ENCODE measurements at regions not wholly inside any gene's neighbourhood (a gene's known extent, or its start where the extent isn't known, plus 50 kb on each side); places are given as distances from the start of the nearest gene placed in this dataset.

DNA sequence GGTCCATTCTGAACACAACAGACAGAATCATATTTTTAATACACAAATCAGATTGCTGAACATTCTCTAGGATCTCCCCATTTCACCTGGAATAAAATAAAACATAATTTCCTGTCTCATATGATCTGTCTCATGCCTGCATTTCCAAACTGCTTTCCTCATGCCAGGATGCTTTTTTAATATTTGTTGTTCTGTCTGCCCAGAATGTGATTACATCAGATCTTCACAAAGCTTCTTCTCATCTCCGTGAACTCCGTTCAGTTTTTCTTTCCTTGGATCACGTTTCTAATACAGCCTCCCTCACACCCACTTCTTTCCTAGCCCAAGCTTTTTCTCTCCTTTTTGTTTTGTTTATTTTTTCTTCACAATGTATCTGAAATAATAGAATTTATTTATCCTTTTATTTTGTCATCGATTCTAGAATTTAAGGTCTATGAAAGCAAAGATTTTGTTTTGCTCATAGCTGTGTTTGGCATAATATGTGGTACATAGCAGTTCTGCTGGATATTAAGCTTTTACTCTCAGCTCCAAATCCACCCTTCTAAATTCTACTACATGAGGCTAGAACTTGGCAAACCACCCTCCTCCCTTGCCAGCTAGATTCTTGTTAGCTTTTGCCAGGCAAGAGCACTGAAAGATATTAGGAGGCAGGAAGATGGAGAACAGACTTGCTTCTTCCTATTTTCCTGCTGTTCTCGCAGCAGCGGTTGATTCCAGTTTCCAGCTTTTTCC, 165.5 kb upstream of the SLIT2 start:
- intact Hi-C loops (cut with DNase I): no loop called here
- Histone ChIP-seq H3K4me3 (no peak overlapping the region), H3K9me3 (no peaks in the 10 kb centered on the region), H3K27me3 (no peaks in the 10 kb centered on the region), H3K4me1 (no peaks in the 10 kb centered on the region), H3K27ac (peak overlapping the region in 1 of 4 donors; percentile 13), H3K36me3 (no peaks in the 10 kb centered on the region)
- TF ChIP-seq, protein P1, sequence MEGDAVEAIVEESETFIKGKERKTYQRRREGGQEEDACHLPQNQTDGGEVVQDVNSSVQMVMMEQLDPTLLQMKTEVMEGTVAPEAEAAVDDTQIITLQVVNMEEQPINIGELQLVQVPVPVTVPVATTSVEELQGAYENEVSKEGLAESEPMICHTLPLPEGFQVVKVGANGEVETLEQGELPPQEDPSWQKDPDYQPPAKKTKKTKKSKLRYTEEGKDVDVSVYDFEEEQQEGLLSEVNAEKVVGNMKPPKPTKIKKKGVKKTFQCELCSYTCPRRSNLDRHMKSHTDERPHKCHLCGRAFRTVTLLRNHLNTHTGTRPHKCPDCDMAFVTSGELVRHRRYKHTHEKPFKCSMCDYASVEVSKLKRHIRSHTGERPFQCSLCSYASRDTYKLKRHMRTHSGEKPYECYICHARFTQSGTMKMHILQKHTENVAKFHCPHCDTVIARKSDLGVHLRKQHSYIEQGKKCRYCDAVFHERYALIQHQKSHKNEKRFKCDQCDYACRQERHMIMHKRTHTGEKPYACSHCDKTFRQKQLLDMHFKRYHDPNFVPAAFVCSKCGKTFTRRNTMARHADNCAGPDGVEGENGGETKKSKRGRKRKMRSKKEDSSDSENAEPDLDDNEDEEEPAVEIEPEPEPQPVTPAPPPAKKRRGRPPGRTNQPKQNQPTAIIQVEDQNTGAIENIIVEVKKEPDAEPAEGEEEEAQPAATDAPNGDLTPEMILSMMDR (IDR thresholded peaks at IDR 0.05): no peak
- no peak for TF ChIP-seq POLR2A (IDR thresholded peaks at IDR 0.05)
- 66 to 70% methylated on average over 6 of the region's 6 CpGs for WGBS, 2 donors
- DNase-seq: no peak

DNA sequence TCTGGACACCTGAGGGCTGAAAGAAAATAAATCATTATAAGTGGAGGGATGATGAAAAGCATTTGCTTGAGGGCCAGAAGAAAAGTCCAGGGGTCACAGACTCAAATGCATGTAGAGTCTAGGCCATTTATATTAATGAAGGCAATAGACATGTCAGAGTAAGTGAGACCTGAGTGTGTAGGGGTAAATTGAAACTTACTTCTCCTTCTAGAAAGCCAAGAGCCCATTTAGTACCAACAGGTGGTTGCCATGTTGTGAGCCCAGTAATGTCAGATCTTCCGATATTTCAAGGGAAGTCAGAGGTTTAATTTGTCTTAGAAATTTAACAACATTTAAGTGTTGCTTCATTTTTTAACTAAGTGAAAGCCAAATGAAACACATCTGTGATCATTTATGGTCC, 166.1 kb upstream of the SLIT2 start:
- intact Hi-C loops (cut with DNase I): no loop called here
- 80 to 86% methylated on average over 1 of the region's 1 CpG for WGBS, 2 donors
- H3K4me3 ChIP-seq: no peak overlapping the region
- no peaks in the 10 kb centered on the region for H3K9me3 ChIP-seq
- DNase-seq: no peak
- H3K4me1 ChIP-seq: no peaks in the 10 kb centered on the region
- H3K27ac ChIP-seq: peak overlapping the region in 1 of 4 donors; percentile 13
- no peaks in the 10 kb centered on the region for H3K36me3 ChIP-seq
- H3K27me3 ChIP-seq: no peaks in the 10 kb centered on the region
- TF ChIP-seq POLR2A (IDR thresholded peaks at IDR 0.05): no peak
- TF ChIP-seq, protein P1 (IDR thresholded peaks at IDR 0.05): no peak

DNA sequence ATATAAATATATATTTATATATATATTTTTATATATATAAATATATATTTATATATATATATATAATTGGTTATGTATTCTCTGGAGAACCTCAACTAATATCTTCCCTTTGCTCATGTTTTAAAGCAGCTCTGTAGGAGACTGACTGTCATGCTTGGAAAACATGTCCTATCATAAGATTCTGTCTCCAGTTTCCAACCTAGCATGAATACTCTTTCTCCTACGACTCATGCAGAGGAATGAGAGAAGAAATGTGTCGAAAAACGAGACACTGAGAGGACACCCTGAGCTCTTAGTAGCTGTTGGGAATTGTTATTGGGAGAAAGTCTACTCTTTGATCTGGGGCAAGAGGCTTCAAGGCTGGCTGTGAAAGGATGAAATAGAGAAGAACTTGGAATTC, 166.5 kb upstream of the SLIT2 start:
- Histone ChIP-seq H3K36me3 (no peaks in the 10 kb centered on the region), H3K27me3 (no peaks in the 10 kb centered on the region), H3K4me1 (no peaks in the 10 kb centered on the region), H3K9me3 (no peaks in the 10 kb centered on the region), H3K4me3 (no peak overlapping the region), H3K27ac (no peak overlapping the region)
- TF ChIP-seq, protein P1 (IDR thresholded peaks at IDR 0.05): no peak
- TF ChIP-seq POLR2A (IDR thresholded peaks at IDR 0.05): no peak
- intact Hi-C loops (cut with DNase I): no loop called here
- DNase-seq: no peak
- 78 to 82% methylated on average over 3 of the region's 3 CpGs for WGBS, 2 donors

DNA sequence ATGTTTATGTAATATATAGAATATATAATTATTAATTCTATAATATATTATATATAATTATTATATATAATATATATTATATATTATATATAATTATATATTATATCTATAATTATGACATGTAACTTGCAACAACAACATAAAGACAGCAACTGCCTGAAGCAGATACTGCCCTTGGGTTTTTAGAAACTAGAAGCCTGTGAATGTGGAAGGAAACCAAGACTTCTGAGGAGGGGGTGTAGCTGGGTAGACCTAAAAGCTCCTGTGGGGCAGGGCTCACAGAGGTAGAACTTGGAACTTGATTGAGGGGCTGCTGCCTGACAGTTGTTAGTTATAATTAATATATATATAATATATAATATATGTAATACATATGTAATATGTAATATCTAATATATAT, 167.2 kb upstream of the SLIT2 start:
- no peaks in the 10 kb centered on the region for H3K36me3 ChIP-seq
- H3K27me3 ChIP-seq: no peaks in the 10 kb centered on the region
- no peak for TF ChIP-seq POLR2A (IDR thresholded peaks at IDR 0.05)
- TF ChIP-seq, protein P1 (IDR thresholded peaks at IDR 0.05): no peak
- no peaks in the 10 kb centered on the region for H3K9me3 ChIP-seq
- no peak for DNase-seq
- H3K4me1 ChIP-seq: no peaks in the 10 kb centered on the region
- no peak overlapping the region for H3K4me3 ChIP-seq
- no peak overlapping the region for H3K27ac ChIP-seq
- intact Hi-C loops (cut with DNase I): no loop called here

DNA sequence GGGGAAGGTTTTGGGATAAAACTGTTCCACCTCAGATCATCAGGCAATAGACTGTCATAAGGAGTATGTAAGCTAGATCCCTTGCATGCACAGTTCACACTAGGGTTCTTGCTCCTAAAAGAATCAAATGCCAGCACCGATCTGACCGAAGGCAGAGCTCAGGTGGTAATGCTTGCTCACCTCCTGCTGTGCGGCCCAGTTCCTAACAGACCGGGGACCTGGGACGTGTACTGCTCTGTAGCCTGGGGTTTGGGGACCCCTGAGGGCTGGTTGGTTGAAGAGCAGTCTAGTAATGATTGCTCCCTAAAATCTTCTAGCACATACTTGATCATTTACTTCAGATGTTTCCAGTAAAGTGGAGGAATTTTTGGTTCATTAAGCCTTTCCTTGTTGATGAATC, 173.1 kb upstream of the SLIT2 start:
- H3K36me3 ChIP-seq: no peaks in the 10 kb centered on the region
- WGBS, 2 donors: 84 to 94% methylated on average over 5 of the region's 5 CpGs

More for the DNA sequence above, 173.1 kb upstream of the SLIT2 start:
- intact Hi-C loops (cut with DNase I): no loop called here
- Histone ChIP-seq H3K4me1 (no peaks in the 10 kb centered on the region), H3K27me3 (no peaks in the 10 kb centered on the region), H3K27ac (no peak overlapping the region), H3K4me3 (no peak overlapping the region), H3K9me3 (no peaks in the 10 kb centered on the region)
- TF ChIP-seq, protein P1 (IDR thresholded peaks at IDR 0.05): no peak
- TF ChIP-seq POLR2A (IDR thresholded peaks at IDR 0.05): no peak
- no peak for DNase-seq

Data from esophagus squamous epithelium (tissue), 5 donors.